Astrocyte (in vitro differentiated cells and primary cell): ENCODE measurements at regions not wholly inside any gene's neighbourhood (a gene's known extent, or its start where the extent isn't known, plus 50 kb on each side); places are given as distances from the start of the nearest gene placed in this dataset.

Experiments used
- CTCF ChIP-seq: IDR thresholded peaks from 2 replicates; pipeline ENCODE4 v1.5.1; 2011; ENCODE audit warnings: low read depth, mild to moderate bottlenecking, inconsistent platforms, low read length, moderate library complexity; ENCODE audit not compliant: insufficient read depth
- EZH2 ChIP-seq: IDR thresholded peaks from 2 replicates; pipeline ENCODE4 v1.6.1; 2012; ENCODE audit warnings: mild to moderate bottlenecking, low read length, inconsistent platforms; ENCODE audit not compliant: insufficient read depth

- no peak for TF ChIP-seq CTCF
- no peak for TF ChIP-seq EZH2
Observed at GRCh38 chr20:50360218-50360672, 149.9 kb upstream of the PTPN1 start.
